Superior temporal gyrus (tissue), 1 donor: ENCODE measurements at regions not wholly inside any gene's neighbourhood (a gene's known extent, or its start where the extent isn't known, plus 50 kb on each side); places are given as distances from the start of the nearest gene placed in this dataset.

Experiments used
- DNase-seq: peaks from one replicate; pipeline ENCODE4 v3.0.0-alpha.2; 2016; ENCODE audit errors: extremely low spot score

- no peak for DNase-seq
Measured at GRCh38 chr10:90403211-90404000, 454.4 kb downstream of the HTR7 start.

- no peak for DNase-seq
Measured at GRCh38 chr10:90407131-90407530, 450.7 kb downstream of the HTR7 start.

GRCh38 chr10:90407851-90408250 is 450.0 kb downstream of the HTR7 start:
- no peak for DNase-seq

GRCh38 chr10:90412582-90412981 is 445.3 kb downstream of the HTR7 start:
- no peak for DNase-seq

- no peak for DNase-seq
Measured at GRCh38 chr10:90413196-90413595, 444.6 kb downstream of the HTR7 start.

GRCh38 chr10:90414926-90415325 is 442.9 kb downstream of the HTR7 start:
- no peak for DNase-seq

- DNase-seq = no peak
Measured at GRCh38 chr10:90417029-90417428, 440.8 kb downstream of the HTR7 start.

GRCh38 chr10:90417476-90418210 is 440.2 kb downstream of the HTR7 start:
- no peak for DNase-seq

GRCh38 chr10:90418869-90419652 is 438.8 kb downstream of the HTR7 start:
- no peak for DNase-seq

GRCh38 chr10:90420637-90421318 is 437.1 kb downstream of the HTR7 start:
- DNase-seq = no peak

- DNase-seq = no peak
Measured at GRCh38 chr10:90421874-90422273, 436.0 kb downstream of the HTR7 start.

GRCh38 chr10:90424730-90425129 is 433.1 kb downstream of the HTR7 start:
- DNase-seq = no peak

- DNase-seq = no peak
Measured at GRCh38 chr10:90430186-90430585, 427.7 kb downstream of the HTR7 start.

GRCh38 chr10:90432866-90433265 is 425.0 kb downstream of the HTR7 start:
- no peak for DNase-seq

- DNase-seq = no peak
Measured at GRCh38 chr10:90435296-90435695, 422.5 kb downstream of the HTR7 start.

GRCh38 chr10:90437452-90437851 is 420.4 kb downstream of the HTR7 start:
- DNase-seq = no peak

GRCh38 chr10:90440870-90441269 is 417.0 kb downstream of the HTR7 start:
- no peak for DNase-seq

- no peak for DNase-seq
Measured at GRCh38 chr10:90443342-90443741, 414.5 kb downstream of the HTR7 start.

- DNase-seq = no peak
Measured at GRCh38 chr10:90447831-90448230, 410.0 kb downstream of the HTR7 start.

GRCh38 chr10:90450797-90451196 is 407.0 kb downstream of the HTR7 start:
- DNase-seq = no peak

- DNase-seq = no peak
Measured at GRCh38 chr10:90451283-90451682, 406.6 kb downstream of the HTR7 start.

- DNase-seq = no peak
Measured at GRCh38 chr10:90458054-90458453, 399.8 kb downstream of the HTR7 start.
